H1 (cell line): ENCODE measurements at regions not wholly inside any gene's neighbourhood (a gene's known extent, or its start where the extent isn't known, plus 50 kb on each side); places are given as distances from the start of the nearest gene placed in this dataset.

Source experiments
- CTCF ChIA-PET: fragments of 300-600 bp; sonication (Branson Sonifier 250); formaldehyde crosslinking; loops from one replicate; lab custom pipeline; 2021; ENCODE audit not compliant: partially characterized antibody; lab: Charles Lee
- POLR2A ChIA-PET: fragments of 300-600 bp; sonication (Branson Sonifier 250); formaldehyde crosslinking; loops from one replicate; lab custom pipeline; 2021; ENCODE audit warnings: inconsistent platforms; ENCODE audit not compliant: partially characterized antibody; lab: Charles Lee
- DNase-seq, 2 experiments: peaks; one replicate each; pipeline versions ENCODE4 v3.0.0 to v3.0.0-alpha.2; 2010 to 2022; ENCODE audit warnings: low spot score in 2 of 2, low read depth in 1 of 2, mixed read lengths in 1 of 2
- FAIRE-seq: peaks from 2 replicates; lab custom pipeline; 2011; peaks lifted over from hg19 to GRCh38; lab: Jason Lieb, UNC
- H2AFZ ChIP-seq: 2 replicates; pipeline ENCODE4 v1.8.1; 2012; ENCODE audit warnings: low read length, inconsistent platforms
- H2AK5ac ChIP-seq: 2 replicates; pipeline ENCODE4 v1.6.1; 2013; ENCODE audit warnings: low read depth, low read length
- H2BK120ac ChIP-seq: replicated peaks from 2 replicates; pipeline ENCODE3; 2013; ENCODE audit warnings: low read depth, low read length, inconsistent platforms
- H2BK12ac ChIP-seq: 2 replicates; pipeline ENCODE4 v1.6.1; 2013; ENCODE audit warnings: low read depth, low read length
- H2BK15ac ChIP-seq: 2 replicates; pipeline ENCODE4 v1.6.1; 2013; ENCODE audit warnings: low read length
- H2BK20ac ChIP-seq: 2 replicates; pipeline ENCODE4 v1.6.1; 2013; ENCODE audit warnings: low read length
- H2BK5ac ChIP-seq: 2 replicates; pipeline ENCODE4 v1.6.1; 2013; ENCODE audit warnings: low read depth, low read length
- H3K14ac ChIP-seq: 2 replicates; pipeline ENCODE4 v1.6.1; 2013; ENCODE audit warnings: inconsistent platforms; ENCODE audit not compliant: insufficient read length
- H3K18ac ChIP-seq: 2 replicates; pipeline ENCODE4 v1.6.1; 2013; ENCODE audit warnings: low read length; ENCODE audit errors: extremely low read depth
- H3K23ac ChIP-seq: 2 replicates; pipeline ENCODE4 v1.6.1; 2013; ENCODE audit warnings: inconsistent platforms; ENCODE audit not compliant: insufficient read length
- H3K23me2 ChIP-seq: 2 replicates; pipeline ENCODE4 v1.6.1; 2013; ENCODE audit warnings: low read depth, low read length
- H3K27ac ChIP-seq: 2 replicates; pipeline ENCODE4 v1.6.1; 2011; ENCODE audit warnings: low read depth, low read length, inconsistent platforms
- H3K27me3 ChIP-seq, 4 experiments: replicated peaks in 1 of 4; 1 replicate in 1 of 4; 2 replicates in 3 of 4; pipeline versions ENCODE4 v1.6.1 to v1.8.1; 2011 to 2013; ENCODE audit warnings: low read length in 3 of 4, mild to moderate bottlenecking in 3 of 4, inconsistent platforms in 2 of 4, mixed read lengths in 2 of 4, moderate library complexity in 1 of 4; ENCODE audit not compliant: control insufficient read depth in 3 of 4, insufficient read depth in 3 of 4; ENCODE audit errors: extremely low read depth in 1 of 4
- H3K36me3 ChIP-seq, 4 experiments: 2 replicates each; pipeline versions ENCODE4 v1.6.1 to v1.8.1; 2011 to 2013; ENCODE audit warnings: mild to moderate bottlenecking in 4 of 4, low read length in 3 of 4, moderate library complexity in 2 of 4, control low read depth in 1 of 4, inconsistent platforms in 1 of 4; ENCODE audit not compliant: insufficient read depth in 4 of 4, control insufficient read depth in 2 of 4
- H3K4ac ChIP-seq: replicated peaks from 2 replicates; pipeline ENCODE3; 2013; ENCODE audit warnings: low read length, low read depth, mixed read lengths, inconsistent platforms; ENCODE audit not compliant: insufficient read length
- H3K4me1 ChIP-seq, 4 experiments: replicated peaks in 1 of 4; 1 replicate in 1 of 4; 2 replicates in 3 of 4; pipeline versions ENCODE4 v1.6.1 to v1.8.1; 2011 to 2013; ENCODE audit warnings: low read length in 3 of 4, inconsistent platforms in 2 of 4, mixed read lengths in 1 of 4; ENCODE audit not compliant: insufficient read depth in 4 of 4, control insufficient read depth in 3 of 4
- H3K4me2 ChIP-seq, 2 experiments: 2 replicates each; pipeline versions ENCODE4 v1.6.1 to v1.8.1; 2011 to 2013; ENCODE audit warnings: low read depth in 2 of 2, low read length in 2 of 2, control low read depth in 1 of 2, inconsistent platforms in 1 of 2, mild to moderate bottlenecking in 1 of 2; ENCODE audit not compliant: insufficient read depth in 1 of 2
- H3K4me3 ChIP-seq, 4 experiments: fragments of 200-600, 300-600 bp in 1 of 4; sonication (generic), shearing (Covaris generic), sonication (Bioruptor Twin) in 1 of 4; 2 replicates each; pipeline versions ENCODE4 v1.5.1 to v1.8.1; 2011 to 2016; ENCODE audit warnings: low read length in 4 of 4, low read depth in 3 of 4, control low read depth in 2 of 4, inconsistent platforms in 2 of 4, mild to moderate bottlenecking in 2 of 4, mixed read lengths in 1 of 4, moderate library complexity in 1 of 4; ENCODE audit not compliant: insufficient read depth in 2 of 4; ENCODE audit errors: extremely low read depth in 1 of 4
- H3K56ac ChIP-seq: replicated peaks from 2 replicates; pipeline ENCODE3; 2013; ENCODE audit warnings: low read depth, mild to moderate bottlenecking, mixed read lengths, low read length, inconsistent platforms; ENCODE audit not compliant: insufficient read length
- H3K79me1 ChIP-seq: 2 replicates; pipeline ENCODE4 v1.6.1; 2013; ENCODE audit warnings: low read depth, low read length, control low read depth
- H3K79me2 ChIP-seq, 2 experiments: 2 replicates each; pipeline versions ENCODE4 v1.6.1 to v1.8.1; 2012 to 2013; ENCODE audit warnings: low read length in 2 of 2, mild to moderate bottlenecking in 2 of 2, inconsistent platforms in 1 of 2; ENCODE audit not compliant: insufficient read depth in 2 of 2, control insufficient read depth in 1 of 2
- H3K9ac ChIP-seq, 4 experiments: replicated peaks in 1 of 4; 1 replicate in 1 of 4; 2 replicates in 3 of 4; pipeline versions ENCODE4 v1.6.1 to v1.8.1; 2011 to 2013; ENCODE audit warnings: low read depth in 3 of 4, low read length in 3 of 4, control low read depth in 2 of 4, mild to moderate bottlenecking in 2 of 4, moderate library complexity in 2 of 4, inconsistent platforms in 1 of 4; ENCODE audit errors: extremely low read depth in 1 of 4
- H3K9me3 ChIP-seq, 2 experiments: 2 replicates each; pipeline versions ENCODE4 v1.6.1 to v1.8.1; 2012 to 2013; ENCODE audit warnings: mild to moderate bottlenecking in 2 of 2, moderate library complexity in 2 of 2, control low read depth in 1 of 2, inconsistent platforms in 1 of 2, low read depth in 1 of 2, low read length in 1 of 2, mixed read lengths in 1 of 2; ENCODE audit not compliant: insufficient read depth in 2 of 2
- H4K20me1 ChIP-seq, 2 experiments: replicated peaks in 1 of 2; 2 replicates each; pipeline versions ENCODE3 to v1.8.1; 2011 to 2013; ENCODE audit warnings: inconsistent platforms in 2 of 2, low read length in 2 of 2, mild to moderate bottlenecking in 1 of 2; ENCODE audit not compliant: insufficient read depth in 2 of 2, control insufficient read depth in 1 of 2
- H4K5ac ChIP-seq: 2 replicates; pipeline ENCODE4 v1.6.1; 2013; ENCODE audit warnings: low read length, low read depth, mixed read lengths, inconsistent platforms; ENCODE audit not compliant: insufficient read length
- H4K8ac ChIP-seq: 2 replicates; pipeline ENCODE4 v1.8.0; 2013; ENCODE audit warnings: mild to moderate bottlenecking, moderate library complexity, low read length, inconsistent platforms; ENCODE audit not compliant: insufficient read depth; ENCODE audit errors: extremely low read depth
- H4K91ac ChIP-seq: replicated peaks from 2 replicates; pipeline ENCODE3; 2013; ENCODE audit warnings: low read length, mixed read lengths, inconsistent platforms; ENCODE audit not compliant: insufficient read length
- BACH1 ChIP-seq: IDR thresholded peaks from 2 replicates; pipeline ENCODE4 v1.6.1; 2012; ENCODE audit warnings: low read length, improper control_type of control experiment
- CBX8 ChIP-seq: fragments of 300-800, 300-1000 bp; sonication (generic); IDR thresholded peaks from 2 replicates; pipeline ENCODE4 v1.7.1; 2016; ENCODE audit warnings: low read depth, low read length, borderline replicate concordance
- KDM1A ChIP-seq: fragments of 200-600, 300-600 bp; sonication (generic); IDR thresholded peaks from 2 replicates; pipeline ENCODE4 v1.7.1; 2016; ENCODE audit warnings: mild to moderate bottlenecking, low read length, borderline replicate concordance
- PHF8 ChIP-seq: fragments of 200-600 bp; sonication (generic); conservative IDR thresholded peaks from 2 replicates; pipeline ENCODE4 v1.7.1; 2012; ENCODE audit warnings: low read depth, mild to moderate bottlenecking, inconsistent platforms, low read length, moderate library complexity
- SRF ChIP-seq: IDR thresholded peaks from 2 replicates; pipeline ENCODE4 v1.6.1; 2011; ENCODE audit warnings: mild to moderate bottlenecking, low read depth, low read length, moderate library complexity
- WGBS, 2 experiments: shearing (Covaris generic) in 1 of 2; methylation state at CpG; one replicate each; pipeline versions ENCODE4 v1.1.6 to v1.1.7; 2013 to 2015; ENCODE audit warnings: low lambda C conversion rate in 2 of 2, mixed read lengths in 2 of 2, inconsistent platforms in 1 of 2, low coverage in 1 of 2, missing lambda C conversion rate in 1 of 2; ENCODE audit not compliant: insufficient replicate concordance in 2 of 2, insufficient coverage in 1 of 2, insufficient read length in 1 of 2; ENCODE audit errors: extremely low coverage in 1 of 2, missing lambda C conversion rate in 1 of 2; 5-methylcytosine and 5-hydroxymethylcytosine counted together

- ChIA-PET CTCF (no interaction called here), POLR2A (no interaction called here)
- Histone ChIP-seq H3K4ac (no peak overlapping the region), H4K20me1 (no peaks in the 10 kb centered on the region), H2BK120ac (no peak overlapping the region), H3K14ac (no peak overlapping the region), H3K79me1 (no peaks in the 10 kb centered on the region), H3K27me3 (no peaks in the 10 kb centered on the region; a peak in 1 of 7 replicates), H2BK5ac (no peak overlapping the region), H3K56ac (no peak overlapping the region), H2BK20ac (no peak overlapping the region), H3K23ac (no peak overlapping the region), H3K23me2 (peaks cover 2% of the 10 kb centered on the region; the same call in 1 of the 2 replicates), H3K27ac (no peak overlapping the region), H3K36me3 (no peaks in the 10 kb centered on the region), H4K5ac (no peak overlapping the region), H2BK15ac (no peak overlapping the region), H4K91ac (no peak overlapping the region), H2BK12ac (no peak overlapping the region), H2AFZ (no peak overlapping the region; the same call in 1 of the 2 replicates), H3K18ac (no peak overlapping the region), H3K79me2 (no peaks in the 10 kb centered on the region), H2AK5ac (no peak overlapping the region), H4K8ac (no peak overlapping the region), H3K4me3 (no peak overlapping the region; a peak in 1 of 8 replicates), H3K4me1 (peaks cover 0 to 4% (median 0%) of the 10 kb centered on the region in 4 experiments; a peak in 1 of 7 replicates), H3K4me2 (no peak overlapping the region), H3K9ac (no peak overlapping the region), H3K9me3 (no peaks in the 10 kb centered on the region)
- no peak for TF ChIP-seq KDM1A
- TF ChIP-seq CBX8 = no peak
- no peak for TF ChIP-seq BACH1
- no peak for TF ChIP-seq PHF8
- TF ChIP-seq SRF = no peak
- WGBS, 2 experiments = 91% methylated on average over 2 of the region's 2 CpGs; no CpG with 5 or more reads in 1 of the 2 experiments
- FAIRE-seq (no peak), DNase-seq (no peak)
Measured at GRCh38 chr1:191536791-191537429, 621.4 kb upstream of the RGS18 start.
